ENCODE measurements at regions not wholly inside any gene's neighbourhood (a gene's known extent, or its start where the extent isn't known, plus 50 kb on each side); places are given as distances from the start of the nearest gene placed in this dataset.
"Not testable (repeated sequence)": the region's sequence is repeated elsewhere in the genome, so short reads cannot be mapped to it uniquely, and the experiment has no call there.

DNA sequence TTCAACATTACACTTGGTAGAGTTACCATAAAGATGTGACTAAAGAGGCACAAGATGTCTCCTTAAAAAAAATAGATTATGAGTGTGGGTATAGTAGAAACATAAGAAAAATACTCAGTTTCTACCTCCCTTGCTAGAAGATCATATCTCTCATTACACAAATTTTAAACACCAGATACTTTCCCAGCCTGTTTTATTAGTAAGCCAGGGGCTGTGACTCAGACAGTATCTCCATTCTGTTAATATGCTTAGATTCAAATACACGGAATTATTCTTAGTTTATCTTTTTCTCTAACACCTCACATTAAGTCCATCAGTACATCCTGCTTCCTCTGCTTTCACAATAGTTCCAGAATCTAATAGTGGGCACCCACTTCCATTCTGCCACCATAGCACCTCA lies 561.8 kb upstream of the ADAMTS5 start:
- H3K27me3 ChIP-seq = no peaks in the 10 kb centered on the region
- no peak overlapping the region for H3K4me3 ChIP-seq
- H3K9me3 ChIP-seq (replicated peaks) = no peaks in the 10 kb centered on the region; the same call in 1 of the 2 replicates
- H3K36me3 ChIP-seq = no peaks in the 10 kb centered on the region; the same call in 1 of the 2 replicates
- H3K27ac ChIP-seq = no peak overlapping the region
- DNase-seq = no peak
- H3K4me1 ChIP-seq = no peaks in the 10 kb centered on the region

DNA sequence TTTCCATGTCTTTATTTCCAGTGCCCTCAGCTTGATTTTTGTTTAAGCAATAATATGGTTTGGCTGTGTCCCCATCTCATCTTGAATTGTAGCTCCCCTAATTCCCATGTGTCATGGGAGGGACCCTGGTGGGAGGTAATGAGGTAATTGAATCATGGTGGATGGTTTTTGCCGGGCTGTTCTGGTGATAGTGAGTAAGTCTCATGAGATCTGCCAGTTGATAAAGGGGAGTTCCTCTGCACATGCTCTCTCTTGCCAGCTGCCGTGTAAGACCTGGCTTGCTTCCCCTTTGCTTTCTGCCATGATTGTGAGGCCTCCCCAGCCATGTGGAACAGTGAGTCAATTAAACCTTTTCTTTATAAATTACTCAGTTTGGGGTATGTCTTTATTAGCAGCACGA lies 559.6 kb upstream of the ADAMTS5 start:
- Histone ChIP-seq H3K4me1 (no peaks in the 10 kb centered on the region), H3K4me3 (no peak overlapping the region), H3K9me3 (replicated peaks) (no peaks in the 10 kb centered on the region; the same call in 1 of the 2 replicates), H3K36me3 (no peaks in the 10 kb centered on the region; the same call in 1 of the 2 replicates), H3K27me3 (no peaks in the 10 kb centered on the region), H3K27ac (no peak overlapping the region)
- peak in 1 of 2 experiments; percentile 11 for DNase-seq

DNA sequence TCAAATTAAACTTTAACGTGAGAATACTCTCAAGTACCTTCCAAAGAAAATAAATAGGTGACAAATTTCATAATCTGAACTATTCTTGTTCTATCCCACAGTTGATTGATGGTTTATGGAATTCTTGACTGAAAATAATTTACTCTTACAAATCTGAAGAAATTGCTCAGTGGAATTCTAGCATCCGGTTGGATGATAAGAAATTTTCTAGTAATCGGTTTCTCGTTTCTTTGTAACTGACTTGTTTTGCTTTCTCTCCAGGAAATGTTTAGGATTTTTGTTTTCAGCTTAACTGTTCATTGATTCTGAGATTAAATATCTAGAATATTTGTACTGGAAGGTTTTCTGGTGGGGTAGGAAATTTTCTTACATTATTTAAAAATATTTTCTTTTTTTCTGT lies 558.9 kb upstream of the ADAMTS5 start:
- Histone ChIP-seq H3K4me1 (no peaks in the 10 kb centered on the region), H3K9me3 (replicated peaks) (no peaks in the 10 kb centered on the region; the same call in 1 of the 2 replicates), H3K27ac (no peak overlapping the region), H3K36me3 (no peaks in the 10 kb centered on the region; the same call in 1 of the 2 replicates), H3K4me3 (no peak overlapping the region), H3K27me3 (no peaks in the 10 kb centered on the region)
- DNase-seq = no peak

DNA sequence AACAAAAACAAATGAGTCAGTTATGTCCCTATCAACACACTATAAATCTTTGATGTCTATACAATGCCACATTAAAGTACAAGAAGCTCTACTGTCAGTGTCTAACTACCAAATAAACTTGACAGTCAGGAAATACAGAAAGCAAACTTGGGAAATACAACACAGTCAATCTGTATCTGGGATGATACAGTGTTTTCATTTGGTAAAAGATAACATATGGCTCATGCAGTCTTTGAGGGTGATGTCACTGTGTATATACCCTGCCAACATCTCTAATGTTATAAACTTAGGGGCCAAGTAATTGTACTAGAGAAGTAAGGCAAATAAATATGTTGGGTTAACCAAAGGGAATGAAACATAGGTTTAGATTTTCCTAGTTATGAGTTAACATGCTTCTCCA lies 552.5 kb upstream of the ADAMTS5 start:
- Histone ChIP-seq H3K27me3 (no peaks in the 10 kb centered on the region), H3K36me3 (no peaks in the 10 kb centered on the region), H3K4me3 (no peak overlapping the region), H3K27ac (no peak overlapping the region), H3K4me1 (no peaks in the 10 kb centered on the region; the same call in 1 of the 2 replicates), H3K9me3 (replicated peaks) (peaks cover 3% of the 10 kb centered on the region; the same call in 1 of the 2 replicates)
- DNase-seq = peak in 1 of 2 experiments; percentile 7

DNA sequence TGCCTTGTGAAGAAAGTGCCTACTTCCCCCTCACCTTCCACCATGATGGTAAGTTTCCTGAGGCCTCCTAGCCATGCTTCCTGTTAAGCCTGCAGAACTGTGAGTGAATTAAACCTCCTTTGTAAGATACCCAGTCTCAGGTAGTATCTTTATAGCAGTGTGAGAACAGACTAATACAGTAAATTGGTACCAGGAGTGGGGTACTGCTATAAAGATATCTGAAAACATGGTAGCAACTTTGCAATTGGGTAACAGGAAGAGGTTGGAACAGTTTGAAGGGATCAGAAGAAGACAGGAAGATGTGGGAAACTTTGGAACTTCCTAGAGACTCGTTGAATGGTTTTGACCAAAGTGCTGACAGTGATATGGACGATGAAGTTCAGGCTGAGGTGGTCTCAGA lies 550.3 kb upstream of the ADAMTS5 start:
- not testable (repeated sequence) for H3K36me3 ChIP-seq; H3K4me3 ChIP-seq; H3K27ac ChIP-seq; DNase-seq; H3K27me3 ChIP-seq; H3K9me3 ChIP-seq (replicated peaks); H3K4me1 ChIP-seq

DNA sequence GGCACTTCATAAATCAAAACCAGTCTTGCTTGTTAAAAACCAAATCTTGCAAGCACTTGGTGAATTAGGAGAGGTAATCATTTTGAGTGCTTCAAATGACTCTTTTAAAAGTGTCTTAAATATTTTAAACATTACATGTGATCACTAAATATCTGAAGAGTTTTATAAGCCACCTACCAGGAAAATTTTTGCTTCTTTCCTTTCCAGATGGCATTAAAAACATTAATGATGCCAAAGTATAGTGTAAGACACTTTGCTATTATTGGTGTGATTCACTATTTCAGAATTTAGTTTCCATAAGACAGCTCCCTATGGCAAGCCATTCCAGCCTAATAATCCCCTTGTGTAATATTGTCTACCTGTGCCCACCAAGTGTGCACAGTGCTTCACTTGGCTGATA lies 548.8 kb upstream of the ADAMTS5 start:
- Histone ChIP-seq H3K27ac (no peak overlapping the region), H3K4me3 (no peak overlapping the region), H3K9me3 (replicated peaks) (peaks cover 3% of the 10 kb centered on the region; the same call in 1 of the 2 replicates), H3K36me3 (no peaks in the 10 kb centered on the region), H3K4me1 (no peaks in the 10 kb centered on the region; the same call in 1 of the 2 replicates), H3K27me3 (no peaks in the 10 kb centered on the region)
- no peak for DNase-seq

DNA sequence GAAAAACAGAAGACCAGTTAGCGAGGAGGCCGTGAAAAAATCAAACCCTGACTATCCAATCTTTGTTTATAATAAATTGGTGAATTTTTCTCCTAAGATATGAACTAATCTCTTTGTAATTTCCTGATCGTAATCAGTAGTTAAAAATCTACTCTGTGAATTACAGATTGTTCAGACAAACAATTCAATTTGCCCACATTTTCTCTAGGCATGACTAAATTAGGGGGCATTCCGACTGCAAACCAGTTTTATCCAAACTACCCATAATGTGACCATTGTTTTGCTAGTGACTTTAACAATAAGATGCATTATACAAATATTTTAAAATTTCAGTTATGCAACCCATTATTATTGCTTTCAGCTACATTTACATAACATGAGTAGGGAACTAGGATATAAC lies 546.9 kb upstream of the ADAMTS5 start:
- Histone ChIP-seq H3K4me1 (no peaks in the 10 kb centered on the region), H3K9me3 (replicated peaks) (0 out of 2 replicates have a peak, but pooled peaks cover 3% of the 10 kb centered on the region), H3K36me3 (no peaks in the 10 kb centered on the region), H3K4me3 (no peak overlapping the region), H3K27ac (no peak overlapping the region), H3K27me3 (no peaks in the 10 kb centered on the region)
- DNase-seq = no peak

DNA sequence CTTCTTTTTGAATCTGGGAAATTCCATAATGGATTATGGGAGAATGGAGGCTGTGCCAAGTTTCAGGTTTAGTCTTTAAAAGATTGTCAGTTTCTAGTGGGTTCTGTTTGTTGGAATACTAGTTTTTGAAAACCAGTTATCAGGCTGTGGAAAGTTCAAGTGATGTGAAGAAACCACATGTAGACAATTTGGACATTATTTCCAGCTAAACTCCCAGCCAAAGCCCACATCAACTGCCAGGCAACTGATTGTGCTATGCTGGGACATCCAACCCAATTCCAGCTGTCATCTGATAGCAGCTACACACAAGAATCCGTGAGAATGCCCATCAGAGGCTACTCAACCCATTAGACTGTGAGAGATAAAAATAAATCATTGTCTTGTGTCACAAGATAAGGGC lies 546.1 kb upstream of the ADAMTS5 start:
- no peak overlapping the region for H3K4me3 ChIP-seq
- no peaks in the 10 kb centered on the region for H3K27me3 ChIP-seq
- H3K27ac ChIP-seq = no peak overlapping the region
- no peaks in the 10 kb centered on the region for H3K36me3 ChIP-seq
- DNase-seq = peak in 1 of 2 experiments; percentile 13
- H3K9me3 ChIP-seq (replicated peaks) = 0 out of 2 replicates have a peak, but pooled peaks cover 3% of the 10 kb centered on the region
- no peaks in the 10 kb centered on the region for H3K4me1 ChIP-seq

DNA sequence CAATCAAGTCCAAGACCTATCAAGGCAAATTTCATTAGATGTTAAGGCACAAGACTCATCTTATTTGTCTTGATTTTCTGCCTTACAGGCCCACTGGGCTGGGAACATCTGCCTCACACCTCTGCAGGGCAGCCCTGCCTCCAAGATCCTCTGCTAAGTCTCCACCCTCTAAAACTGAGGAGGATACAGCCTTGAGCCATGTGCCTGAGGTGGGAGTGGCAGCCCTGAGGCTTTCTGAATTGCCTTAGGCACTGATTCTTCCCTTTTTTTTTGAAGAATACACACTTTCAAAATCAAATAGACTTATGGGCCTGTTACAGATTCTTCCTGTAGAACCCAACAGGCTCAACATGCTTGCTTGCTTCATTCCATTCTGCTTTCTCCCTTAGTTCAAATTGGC lies 544.3 kb upstream of the ADAMTS5 start:
- Histone ChIP-seq H3K9me3 (replicated peaks) (no peaks in the 10 kb centered on the region), H3K27ac (no peak overlapping the region), H3K4me3 (no peak overlapping the region), H3K4me1 (peaks cover 1% of the 10 kb centered on the region; the same call in 1 of the 2 replicates), H3K27me3 (no peaks in the 10 kb centered on the region), H3K36me3 (no peaks in the 10 kb centered on the region)
- DNase-seq = no peak

DNA sequence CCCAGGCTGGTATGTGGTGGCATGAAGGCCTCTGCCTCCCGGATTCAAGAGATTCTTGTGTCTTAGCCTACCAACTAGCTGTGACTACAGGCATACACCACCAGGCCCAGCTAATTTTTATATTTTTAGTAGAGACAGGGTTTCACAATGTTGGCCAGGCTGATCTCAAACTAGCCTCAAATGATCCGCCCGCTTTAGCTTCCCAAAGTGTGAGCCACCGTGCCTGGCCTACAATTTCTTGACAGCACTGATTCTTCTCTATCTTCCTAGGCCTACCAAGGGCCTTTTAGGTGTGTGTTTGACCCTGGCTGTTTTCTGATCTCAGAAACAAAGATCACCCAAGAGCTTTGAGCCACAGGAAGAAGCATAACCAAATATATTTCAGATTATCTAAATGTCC lies 540.8 kb upstream of the ADAMTS5 start:
- H3K4me3 ChIP-seq = no peak overlapping the region
- H3K4me1 ChIP-seq = peaks cover 8% of the 10 kb centered on the region
- H3K36me3 ChIP-seq = no peaks in the 10 kb centered on the region
- H3K27me3 ChIP-seq = no peaks in the 10 kb centered on the region
- no peaks in the 10 kb centered on the region for H3K9me3 ChIP-seq (replicated peaks)
- DNase-seq = no peak
- H3K27ac ChIP-seq = no peak overlapping the region

DNA sequence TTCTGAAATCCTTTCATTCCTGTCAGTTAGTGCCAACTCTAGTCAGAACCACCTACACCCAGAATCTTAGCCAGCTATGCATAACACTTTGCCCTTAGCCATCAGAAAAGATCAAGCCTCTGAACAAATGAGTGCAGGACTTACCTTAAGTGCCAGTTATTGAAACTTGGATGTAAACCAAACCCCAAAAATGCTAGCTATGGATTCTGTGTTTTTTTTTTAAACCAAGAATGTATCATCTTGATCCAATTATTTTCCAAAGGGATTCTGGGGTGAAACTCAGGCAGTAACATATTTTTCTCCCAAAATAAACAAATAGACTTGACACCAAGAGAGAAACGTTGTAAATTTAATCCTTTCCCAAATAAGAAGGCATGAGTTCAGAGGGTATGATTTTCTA lies 538.6 kb upstream of the ADAMTS5 start:
- Histone ChIP-seq H3K4me1 (peaks cover 8% of the 10 kb centered on the region), H3K27me3 (no peaks in the 10 kb centered on the region), H3K36me3 (no peaks in the 10 kb centered on the region), H3K9me3 (replicated peaks) (no peaks in the 10 kb centered on the region), H3K27ac (no peak overlapping the region), H3K4me3 (no peak overlapping the region)
- DNase-seq = peak in 1 of 2 experiments; percentile 13

DNA sequence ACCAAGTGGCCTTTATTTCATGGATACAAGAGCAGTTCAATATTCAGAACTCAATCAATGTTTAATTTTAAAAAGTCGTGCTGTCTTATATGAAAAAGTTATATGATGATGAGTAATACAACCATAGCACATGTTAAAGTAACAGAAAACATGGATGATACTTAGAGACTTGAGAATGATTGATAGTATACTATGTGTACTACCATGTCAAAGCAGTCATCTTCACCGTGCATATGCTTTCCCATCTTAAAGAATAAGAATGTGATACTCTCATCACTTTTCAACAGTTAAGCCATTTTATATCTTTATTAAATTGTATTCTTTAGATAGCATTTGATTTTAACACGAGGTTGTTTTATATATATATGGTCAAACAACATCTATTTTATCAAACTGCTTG lies 535.9 kb upstream of the ADAMTS5 start:
- peaks cover 8% of the 10 kb centered on the region for H3K4me1 ChIP-seq
- H3K27ac ChIP-seq = no peak overlapping the region
- DNase-seq = no peak
- no peak overlapping the region for H3K4me3 ChIP-seq
- no peaks in the 10 kb centered on the region for H3K36me3 ChIP-seq
- no peaks in the 10 kb centered on the region; the same call in 1 of the 2 replicates for H3K9me3 ChIP-seq (replicated peaks)
- H3K27me3 ChIP-seq = no peaks in the 10 kb centered on the region

DNA sequence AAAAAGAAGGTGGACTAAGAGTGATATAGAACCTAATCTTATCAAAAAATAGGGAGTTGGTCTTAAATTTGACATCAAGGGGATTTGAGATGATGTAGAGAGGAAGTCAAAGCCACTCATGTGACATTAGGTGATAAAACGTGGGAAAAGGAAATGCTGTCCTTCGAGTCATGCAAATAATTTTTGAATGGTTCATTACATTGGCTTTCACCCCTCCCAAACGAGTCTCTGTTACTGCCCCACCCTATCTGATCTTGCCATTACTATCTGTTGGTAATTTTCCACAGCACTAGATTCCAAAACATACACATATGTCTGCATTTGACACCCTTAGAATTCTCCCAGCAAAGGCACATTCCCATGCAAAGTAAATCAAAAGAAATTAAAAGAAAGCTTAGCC lies 531.1 kb upstream of the ADAMTS5 start:
- H3K9me3 ChIP-seq (replicated peaks) = no peaks in the 10 kb centered on the region; the same call in 1 of the 2 replicates
- H3K4me3 ChIP-seq = no peak overlapping the region
- no peaks in the 10 kb centered on the region for H3K4me1 ChIP-seq
- H3K27me3 ChIP-seq = no peaks in the 10 kb centered on the region
- no peak overlapping the region for H3K27ac ChIP-seq
- no peak for DNase-seq
- H3K36me3 ChIP-seq = no peaks in the 10 kb centered on the region

DNA sequence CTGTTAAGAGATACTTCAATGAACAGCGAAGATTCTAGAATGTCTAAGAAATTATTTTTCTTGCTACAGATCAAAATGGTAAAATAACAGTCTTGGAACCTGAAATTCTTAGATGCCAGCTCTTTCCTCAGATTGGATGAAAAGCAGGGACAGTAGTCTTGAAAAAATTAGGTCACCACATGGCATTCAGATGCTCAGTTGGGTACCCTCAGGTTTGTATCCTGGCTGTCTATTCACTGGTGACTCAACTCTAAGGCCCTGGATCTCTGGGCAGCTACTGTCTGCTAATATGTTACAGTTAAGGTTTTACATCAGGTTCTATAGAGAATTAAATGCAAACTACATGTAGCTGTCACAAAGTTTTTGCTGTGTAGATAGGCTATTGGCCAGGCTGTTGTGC lies 528.9 kb upstream of the ADAMTS5 start:
- H3K36me3 ChIP-seq = no peaks in the 10 kb centered on the region
- no peaks in the 10 kb centered on the region; the same call in 1 of the 2 replicates for H3K9me3 ChIP-seq (replicated peaks)
- H3K27me3 ChIP-seq = no peaks in the 10 kb centered on the region
- H3K4me1 ChIP-seq = no peaks in the 10 kb centered on the region
- no peak for DNase-seq
- H3K27ac ChIP-seq = no peak overlapping the region
- H3K4me3 ChIP-seq = no peak overlapping the region

DNA sequence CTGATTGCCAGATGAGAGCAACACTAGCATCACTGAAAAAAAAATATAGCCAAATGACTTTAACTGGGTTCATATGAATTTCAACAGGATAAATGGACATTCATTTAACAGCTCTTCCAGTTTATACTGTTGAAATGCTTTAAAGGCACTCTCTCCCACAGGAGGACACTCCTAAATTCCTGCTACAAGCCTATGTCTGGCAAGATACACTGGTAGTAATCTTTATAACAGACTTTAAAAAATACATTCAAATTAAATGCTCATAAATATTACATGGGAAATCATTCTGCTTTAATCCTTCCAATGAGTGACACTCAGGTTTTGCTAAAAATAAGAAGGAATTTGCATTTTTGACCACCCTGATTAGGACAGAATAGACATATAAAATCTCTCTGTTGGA lies 526.7 kb upstream of the ADAMTS5 start:
- Histone ChIP-seq H3K27me3 (no peaks in the 10 kb centered on the region), H3K36me3 (no peaks in the 10 kb centered on the region), H3K27ac (no peak overlapping the region), H3K4me1 (no peaks in the 10 kb centered on the region), H3K9me3 (replicated peaks) (no peaks in the 10 kb centered on the region), H3K4me3 (no peak overlapping the region)
- no peak for DNase-seq

DNA sequence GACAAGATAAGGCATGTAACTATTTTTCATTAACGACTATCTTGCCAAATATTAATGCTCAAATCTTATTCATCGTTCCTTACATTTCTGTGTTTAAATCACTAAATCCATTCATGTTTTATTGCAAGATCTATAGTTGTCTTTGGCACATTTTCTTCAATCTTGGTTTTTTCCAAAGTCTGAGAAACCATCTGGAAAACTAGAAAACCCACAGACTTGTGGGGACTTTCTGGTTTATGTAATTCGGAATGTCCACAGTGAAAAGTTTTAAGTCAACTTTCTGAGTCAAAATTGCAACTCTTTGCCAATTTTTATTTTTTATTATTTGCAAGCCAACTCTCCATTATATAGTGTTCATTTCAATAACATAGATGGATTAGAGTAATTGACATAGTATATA lies 520.8 kb upstream of the ADAMTS5 start:
- no peak for DNase-seq
- Histone ChIP-seq H3K36me3 (no peaks in the 10 kb centered on the region), H3K4me1 (peaks cover 4% of the 10 kb centered on the region; the same call in 1 of the 2 replicates), H3K4me3 (no peak overlapping the region), H3K9me3 (replicated peaks) (0 out of 2 replicates have a peak, but pooled peaks cover 2% of the 10 kb centered on the region), H3K27me3 (no peaks in the 10 kb centered on the region), H3K27ac (no peak overlapping the region)
